Fibroblast of upper back skin (primary cell): ENCODE measurements at regions not wholly inside any gene's neighbourhood (a gene's known extent, or its start where the extent isn't known, plus 50 kb on each side); places are given as distances from the start of the nearest gene placed in this dataset.
"Not testable (repeated sequence)": the region's sequence is repeated elsewhere in the genome, so short reads cannot be mapped to it uniquely, and the experiment has no call there.

ENCODE experiments used
- DNase-seq: peaks from one replicate; pipeline ENCODE4 v3.0.0-alpha.2; 2013

DNA sequence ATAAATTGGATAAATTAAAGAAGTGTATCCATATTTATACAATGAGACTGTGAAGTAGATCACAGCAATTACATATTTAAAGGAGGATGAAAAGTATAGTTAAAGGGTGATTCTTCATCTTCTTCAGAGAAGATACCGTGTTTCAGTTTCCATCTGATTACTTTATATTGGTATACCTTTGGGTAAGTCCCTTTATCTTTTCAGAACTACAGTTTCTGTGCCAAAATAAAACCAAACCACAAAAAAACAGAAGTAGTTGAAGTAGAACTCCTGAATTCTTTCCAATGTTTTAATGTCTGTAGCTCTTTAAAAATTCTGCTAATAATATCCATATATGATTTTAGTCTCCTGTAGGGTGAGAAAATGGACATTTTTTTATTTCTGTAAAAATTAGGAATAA is 231.2 kb upstream of the LINC00305 start:
- DNase-seq, result no peak

DNA sequence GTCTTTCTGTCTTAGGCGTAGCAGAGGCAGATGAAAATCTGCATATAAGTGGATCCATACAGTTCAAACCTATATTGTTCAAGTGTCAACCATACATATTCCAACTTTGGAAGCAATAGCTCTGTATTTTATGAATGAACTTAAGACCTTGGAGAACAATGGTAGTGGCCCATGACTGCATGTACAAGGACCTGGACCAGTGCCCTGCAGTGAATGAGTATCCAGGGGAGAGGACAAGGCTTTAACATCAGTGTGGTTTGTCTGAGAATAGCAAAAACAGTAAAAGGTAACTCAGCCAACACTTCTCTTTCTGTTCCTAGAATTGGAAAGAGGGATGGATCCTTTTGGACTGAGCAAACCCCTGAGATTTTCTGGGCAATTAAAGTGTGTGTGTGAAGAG is 230.8 kb upstream of the LINC00305 start:
- no peak for DNase-seq

DNA sequence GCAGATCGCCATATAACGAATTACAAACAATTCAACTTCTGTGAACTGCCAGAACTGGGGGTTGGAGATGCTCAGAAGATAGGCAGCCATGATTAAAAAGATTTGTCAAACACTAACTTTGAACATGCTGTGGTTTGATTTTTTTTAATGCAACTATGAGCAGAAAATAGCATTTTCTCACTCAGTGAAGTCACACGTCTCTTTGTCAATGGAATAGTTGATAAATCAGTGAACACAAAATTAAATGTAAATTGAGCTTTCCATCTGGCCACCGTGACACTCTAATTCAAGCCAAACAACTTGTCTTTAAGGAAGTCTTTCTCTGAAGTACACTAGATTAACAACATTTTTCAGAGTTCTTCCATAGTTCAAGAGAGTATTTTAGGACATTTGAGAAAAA is 228.6 kb upstream of the LINC00305 start:
- no peak for DNase-seq

DNA sequence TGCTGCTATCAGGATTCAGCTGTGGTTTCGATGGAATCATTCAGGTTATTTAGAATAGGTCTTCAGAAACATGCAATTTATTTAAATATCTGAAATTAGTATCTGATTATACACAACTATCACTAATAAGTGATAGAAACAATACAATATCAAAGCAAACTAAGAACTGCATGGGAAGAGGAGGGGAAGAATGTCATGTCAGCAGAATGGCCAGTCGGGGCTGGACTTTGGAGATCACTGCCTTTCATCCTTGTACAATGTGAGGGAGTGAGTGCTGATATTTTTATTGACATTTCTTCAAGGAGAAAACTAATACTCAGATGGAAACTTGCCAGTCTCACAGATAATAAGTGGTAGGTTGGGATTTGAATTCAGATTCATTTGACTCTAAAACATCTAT is 224.0 kb upstream of the LINC00305 start:
- DNase-seq, result no peak

DNA sequence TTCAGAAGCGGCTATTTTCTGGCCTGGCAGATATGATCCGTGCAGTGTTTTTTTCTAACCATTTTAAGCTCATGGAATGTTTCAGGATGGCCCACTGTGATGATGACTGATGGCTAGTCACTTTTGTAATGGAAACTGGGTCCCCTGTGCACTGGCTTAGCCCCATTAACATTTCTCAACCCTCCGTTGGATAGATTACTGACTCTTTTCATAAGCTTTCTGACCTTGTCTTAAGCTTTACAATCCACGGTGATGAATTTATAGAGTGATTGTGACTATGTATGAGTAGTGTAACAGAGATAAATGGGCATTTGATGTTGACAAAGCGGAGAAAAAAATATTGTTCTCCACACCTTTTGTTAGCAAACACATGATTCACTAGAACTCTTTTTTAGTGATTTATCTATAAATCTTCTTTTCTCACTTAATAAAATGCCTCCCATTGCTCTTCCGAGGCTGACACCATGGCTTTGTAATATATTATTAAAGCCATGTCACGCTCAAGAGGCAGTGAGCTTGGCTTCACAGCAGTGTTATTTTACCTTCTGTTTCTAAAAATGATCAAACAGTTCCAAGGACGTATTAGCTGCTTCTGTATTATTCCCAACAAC is 221.0 kb upstream of the LINC00305 start:
- not testable (repeated sequence) for DNase-seq

DNA sequence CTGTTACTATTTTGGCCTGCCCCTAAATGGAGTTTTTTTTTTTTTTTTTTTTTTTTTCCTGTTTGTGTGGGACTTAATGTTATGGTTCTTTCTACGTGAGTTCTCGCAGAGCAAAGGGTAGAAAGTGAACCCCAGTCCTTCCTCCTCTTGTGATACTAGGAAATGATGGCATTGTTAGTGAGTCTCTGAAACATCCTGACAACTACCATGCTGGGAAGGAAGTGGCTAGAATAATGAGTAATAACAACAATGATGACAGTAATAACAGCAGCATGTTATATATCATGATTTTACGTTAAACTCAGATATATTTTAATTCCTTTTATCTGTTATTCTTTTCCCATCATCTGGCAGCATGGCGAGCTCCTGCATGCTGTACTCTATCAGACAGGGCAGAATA is 216.2 kb upstream of the LINC00305 start:
- no peak for DNase-seq

DNA sequence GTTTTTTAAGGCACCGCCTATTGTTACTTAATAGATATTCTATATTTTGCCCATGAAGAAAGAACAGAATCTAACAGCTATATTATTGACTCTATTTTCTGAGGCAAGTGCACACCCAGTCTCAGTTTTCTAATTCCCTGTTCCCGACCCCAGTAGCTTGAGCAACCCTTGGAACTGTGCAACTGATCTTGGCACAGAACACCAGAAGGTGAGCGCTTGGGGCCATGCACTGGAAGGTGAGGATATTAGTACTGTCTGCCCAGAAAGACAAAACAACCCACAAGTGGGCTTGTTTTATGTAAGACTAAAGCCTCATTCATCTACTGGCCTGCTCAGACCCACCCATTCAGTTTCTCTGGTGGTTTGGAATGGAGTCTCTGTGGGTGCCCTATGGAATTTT is 188.8 kb upstream of the LINC00305 start:
- DNase-seq, result no peak

DNA sequence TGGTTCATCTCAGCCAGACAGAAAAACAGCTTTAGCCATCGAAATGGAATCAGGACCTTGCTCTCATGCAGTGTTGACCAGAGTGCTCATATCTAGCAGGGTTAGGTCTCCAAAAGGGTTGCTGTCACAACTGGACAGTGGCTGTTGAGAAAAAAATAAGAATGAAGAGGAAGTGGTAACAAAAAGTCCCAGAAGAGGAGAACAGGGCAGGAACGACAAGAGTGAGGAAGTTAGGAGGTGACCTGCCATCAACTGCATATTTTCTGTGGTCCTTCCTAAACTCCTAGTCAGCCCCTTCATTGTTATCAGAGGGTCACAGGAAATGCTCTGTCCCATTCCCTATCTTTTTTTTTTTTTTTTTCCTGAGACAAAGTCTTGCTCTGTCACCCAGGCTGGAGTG is 188.1 kb upstream of the LINC00305 start:
- no peak for DNase-seq

DNA sequence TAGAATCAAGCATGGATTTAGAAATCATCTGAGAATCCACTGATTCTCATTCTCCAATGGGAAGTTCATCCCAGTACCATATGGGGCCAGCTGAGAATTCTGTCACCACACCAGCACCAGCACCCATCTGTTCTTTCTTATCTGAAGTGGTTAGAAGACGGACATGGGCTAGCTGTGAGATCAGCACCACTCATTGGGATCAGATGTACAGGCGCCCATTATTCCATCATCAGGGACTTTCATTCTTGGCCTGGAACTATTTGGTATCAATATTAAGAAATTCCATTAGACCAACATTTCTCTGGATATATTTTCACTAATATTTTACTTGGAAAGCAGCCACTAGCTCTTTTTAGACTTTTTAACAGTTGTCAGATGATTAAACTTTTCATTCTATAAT is 185.9 kb upstream of the LINC00305 start:
- DNase-seq, result peak; percentile 1

DNA sequence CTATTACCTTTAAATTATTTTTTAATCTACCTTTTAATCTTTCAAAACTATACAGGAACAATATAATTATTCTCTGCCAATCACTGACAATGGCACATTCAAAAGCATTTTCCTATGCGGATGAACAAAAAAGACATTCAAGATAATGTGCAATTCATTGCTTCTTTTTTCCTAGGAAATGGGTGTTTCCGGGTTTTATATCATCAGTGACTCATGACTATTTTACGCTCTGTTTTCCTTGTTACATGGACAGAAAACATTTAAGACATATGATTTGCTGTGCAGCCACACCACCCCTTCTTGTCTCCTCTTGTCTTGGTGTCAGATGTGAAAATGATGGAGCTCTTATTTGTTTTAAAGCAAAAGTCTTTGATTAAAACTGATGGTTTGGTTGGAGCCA is 184.7 kb upstream of the LINC00305 start:
- no peak for DNase-seq

DNA sequence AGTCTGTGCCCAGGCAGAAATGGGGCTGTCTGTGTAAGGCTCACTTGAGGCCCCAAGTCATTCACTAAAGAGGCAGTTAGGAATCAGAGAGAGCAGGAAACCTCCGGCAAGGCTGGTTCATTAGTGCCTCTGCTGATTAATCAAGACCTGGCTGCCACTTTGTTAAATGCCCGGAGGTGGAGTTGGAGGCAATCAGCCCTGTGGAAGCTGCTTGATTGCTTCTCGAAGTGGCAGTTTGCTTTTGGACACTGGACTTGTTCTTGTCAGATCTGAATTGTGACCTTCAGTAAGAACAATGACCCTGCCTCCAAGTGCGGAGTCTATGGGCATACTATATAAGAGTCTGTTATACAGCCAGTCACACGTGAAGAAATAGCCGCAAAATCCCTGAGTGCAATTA is 183.9 kb upstream of the LINC00305 start:
- no peak for DNase-seq

DNA sequence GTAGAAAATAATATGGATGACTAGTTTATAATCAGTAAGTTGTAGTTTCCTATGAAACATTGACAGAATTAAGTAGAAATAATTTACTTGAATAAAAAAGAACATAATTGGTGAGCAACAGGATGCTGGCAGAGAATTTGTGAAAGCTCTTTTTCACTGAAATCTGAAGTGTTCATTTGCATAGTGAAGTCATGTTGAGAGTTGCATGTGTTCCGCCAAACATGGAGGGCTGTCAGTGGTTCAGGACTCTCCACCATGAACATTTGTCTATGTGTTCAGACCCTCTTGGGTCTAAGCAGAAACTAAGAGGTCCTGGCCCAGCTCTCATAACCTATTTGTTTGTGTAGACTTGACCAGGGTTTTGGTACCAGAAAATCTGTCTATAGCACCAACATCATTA is 182.5 kb upstream of the LINC00305 start:
- no peak for DNase-seq

DNA sequence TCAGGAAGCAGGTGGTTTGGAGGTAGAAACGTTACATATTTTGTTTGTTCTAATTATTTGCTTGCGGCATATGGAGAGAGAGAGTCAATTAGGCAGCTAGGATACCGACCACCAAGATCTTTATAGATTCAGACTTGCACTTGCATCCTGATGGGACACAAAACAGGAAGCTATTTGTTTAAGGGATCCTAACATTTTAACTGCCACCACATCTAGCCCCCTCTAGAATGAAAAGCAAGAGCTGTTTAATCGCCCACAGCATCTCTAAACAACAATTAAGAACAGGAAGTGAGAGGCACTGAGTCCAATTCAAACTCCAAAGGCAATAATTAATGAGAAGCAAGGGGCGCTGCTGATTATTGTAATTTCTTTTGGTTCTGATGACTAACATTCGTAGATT is 182.0 kb upstream of the LINC00305 start:
- no peak for DNase-seq

DNA sequence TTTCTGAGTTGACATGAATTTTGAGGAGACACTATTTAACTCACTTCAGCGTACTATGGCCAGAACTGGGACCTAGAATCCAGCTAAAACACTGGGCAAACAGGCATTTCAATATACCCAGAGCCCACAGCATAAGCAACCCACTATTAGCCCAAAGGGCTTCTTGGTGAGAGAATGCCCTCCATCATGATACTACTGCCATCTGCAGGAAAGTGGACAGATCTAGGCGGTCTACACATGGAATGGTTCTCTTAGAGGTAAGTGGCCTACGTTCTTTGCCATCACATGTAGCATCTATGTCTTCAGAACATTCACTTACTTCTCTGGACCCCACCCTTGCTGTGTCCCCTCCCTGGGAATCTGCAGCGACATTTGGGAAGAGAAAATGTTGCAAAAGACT is 181.3 kb upstream of the LINC00305 start:
- no peak for DNase-seq

DNA sequence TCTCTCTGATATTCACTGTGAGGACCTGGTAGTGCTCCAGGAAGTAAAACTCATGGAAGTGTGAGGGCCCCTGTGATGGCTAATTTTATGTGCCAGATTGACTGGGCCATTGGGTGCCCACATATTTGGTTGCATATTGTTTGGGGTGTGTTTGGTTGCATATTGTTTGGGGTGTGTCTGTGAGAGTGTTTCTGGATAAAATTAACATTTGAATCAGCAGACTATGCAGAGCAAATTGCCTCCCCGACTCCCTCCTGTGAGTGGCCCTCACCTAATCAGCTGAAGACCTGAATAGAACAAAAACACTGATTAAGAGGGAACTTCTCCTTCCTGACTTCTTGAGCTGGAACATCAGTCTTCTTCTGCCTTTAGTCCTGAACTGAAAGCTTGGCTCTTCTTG is 173.3 kb upstream of the LINC00305 start:
- DNase-seq, result no peak

DNA sequence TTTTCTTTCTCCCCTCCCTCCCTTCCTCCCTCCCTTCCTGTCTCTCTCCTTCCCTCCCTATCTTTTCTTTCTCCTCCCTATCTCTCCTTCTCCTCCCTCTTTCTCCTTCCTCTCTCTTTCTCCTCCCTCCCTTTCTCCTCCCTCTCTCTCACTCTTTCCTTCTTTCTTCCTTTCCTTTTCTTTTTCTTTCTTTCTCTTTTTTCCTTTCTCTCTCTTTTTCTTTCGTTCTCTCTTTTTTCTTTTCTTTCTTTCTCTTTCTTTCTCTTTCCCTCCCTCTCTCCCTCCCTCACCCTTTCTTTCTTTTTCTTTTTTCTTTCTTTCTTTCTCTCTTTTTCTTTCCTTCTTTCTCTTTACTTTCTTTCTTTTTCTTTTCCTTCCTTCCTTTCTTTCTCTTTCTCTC is 169.7 kb upstream of the LINC00305 start:
- no peak for DNase-seq

DNA sequence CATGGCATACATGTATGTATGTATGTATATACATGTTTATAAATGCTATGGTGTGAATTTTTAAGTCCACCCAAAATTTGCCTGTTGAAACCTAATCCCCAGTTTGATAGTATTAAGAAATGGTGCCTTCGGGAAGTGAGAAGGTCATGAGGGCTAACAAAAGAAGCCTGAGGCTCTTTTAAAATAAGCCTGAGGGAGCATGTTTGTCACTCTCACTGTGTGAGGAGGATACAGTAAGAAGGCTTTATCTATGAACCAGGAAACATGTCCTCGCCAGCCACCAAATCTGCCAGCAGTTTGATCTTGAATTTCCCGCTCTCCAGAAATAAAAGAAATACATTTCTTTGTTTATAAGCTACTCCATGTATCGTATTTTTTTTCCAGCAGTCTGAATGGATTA is 163.0 kb upstream of the LINC00305 start:
- DNase-seq, result no peak

DNA sequence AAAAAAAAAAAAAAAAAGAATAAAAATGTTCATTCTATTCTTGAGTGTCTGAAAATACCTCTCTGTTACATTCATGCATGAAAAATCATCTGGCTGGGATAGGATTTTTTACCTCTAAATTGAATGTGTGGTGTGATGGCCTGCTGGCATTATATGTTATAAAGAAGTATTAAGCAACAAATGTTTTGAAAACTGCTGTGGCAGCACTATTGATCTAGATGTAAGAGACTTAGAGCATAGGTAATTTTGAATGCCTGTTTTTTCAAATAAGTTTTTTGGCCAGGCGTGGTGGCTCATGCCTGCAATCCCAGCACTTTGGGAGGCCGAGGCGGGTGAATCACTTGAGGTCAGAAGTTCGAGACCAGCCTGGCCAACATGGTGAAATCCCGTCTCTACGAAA is 147.0 kb upstream of the LINC00305 start:
- no peak for DNase-seq

DNA sequence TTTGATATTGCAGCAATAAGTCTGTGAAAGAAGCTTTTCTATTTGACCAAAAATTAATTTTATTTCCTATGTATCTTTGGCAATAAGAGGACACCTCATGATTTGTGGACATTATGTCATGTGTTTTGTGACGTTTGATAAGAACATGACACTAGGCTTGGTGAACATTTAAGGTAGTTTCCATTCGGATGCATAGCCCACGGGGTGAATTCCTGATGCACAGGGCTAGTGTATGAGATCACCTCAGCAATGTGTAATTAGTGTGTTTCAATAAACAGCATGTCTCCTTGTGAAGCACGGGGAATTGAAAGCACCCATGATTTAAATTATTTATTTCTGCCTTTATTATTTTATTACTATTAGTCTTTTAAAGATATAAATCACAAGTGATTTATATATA is 146.1 kb upstream of the LINC00305 start:
- DNase-seq, result no peak

DNA sequence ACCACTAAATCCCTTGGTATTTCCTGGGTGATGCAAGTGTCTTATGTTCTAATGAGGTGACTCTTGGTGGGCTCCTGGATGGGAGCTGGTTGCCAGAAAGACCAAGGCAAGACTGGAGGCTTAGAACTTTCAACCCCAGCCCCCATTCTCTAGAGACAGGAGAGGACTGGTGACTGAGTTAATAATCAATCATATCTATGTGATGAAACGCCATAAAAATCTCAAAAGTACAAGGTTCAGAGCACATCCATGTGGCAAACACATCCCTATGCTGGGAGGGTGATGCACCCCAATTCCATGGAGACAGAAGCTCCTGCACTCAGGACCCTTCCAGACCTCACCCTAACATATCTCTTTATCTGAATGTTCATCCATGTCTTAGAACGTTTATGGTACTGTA is 139.5 kb upstream of the LINC00305 start:
- no peak for DNase-seq

DNA sequence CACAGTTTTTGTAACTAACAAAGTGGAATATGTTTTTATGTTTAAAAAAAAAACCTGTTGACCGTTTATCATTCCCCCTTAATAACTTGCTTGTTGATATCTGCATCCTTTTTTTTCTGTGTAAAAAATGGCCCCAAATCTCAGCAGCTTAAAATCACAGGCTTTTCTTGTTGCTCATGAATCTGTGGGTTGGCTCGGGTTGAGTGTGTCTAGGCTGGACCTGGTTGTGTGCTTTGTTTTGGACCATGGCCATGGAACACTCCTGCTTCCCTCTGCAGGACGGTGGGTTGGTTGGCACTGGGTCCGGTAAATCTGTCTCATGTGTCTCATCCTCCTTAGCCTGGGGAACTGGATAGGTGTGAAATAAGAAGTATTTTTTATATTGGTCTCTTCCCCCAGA is 139.0 kb upstream of the LINC00305 start:
- DNase-seq, result no peak

DNA sequence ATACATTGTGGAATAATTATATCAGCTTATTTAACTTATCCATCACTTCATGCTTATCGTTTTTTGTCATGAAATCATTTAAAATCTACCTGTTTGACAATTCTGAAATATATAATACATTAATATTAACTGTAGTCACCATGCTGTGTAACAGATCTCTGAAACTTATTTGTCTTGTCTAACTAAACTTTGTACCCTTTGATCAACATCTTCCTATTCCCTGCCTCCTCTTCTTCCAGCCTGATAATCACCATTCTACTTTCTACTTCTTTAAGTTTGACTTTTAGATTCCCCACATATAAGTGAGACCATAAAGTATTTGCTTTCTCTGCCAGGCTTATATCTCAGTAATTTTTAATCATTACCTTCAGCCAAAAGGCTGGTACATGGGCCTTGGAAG is 134.2 kb upstream of the LINC00305 start:
- DNase-seq, result no peak

DNA sequence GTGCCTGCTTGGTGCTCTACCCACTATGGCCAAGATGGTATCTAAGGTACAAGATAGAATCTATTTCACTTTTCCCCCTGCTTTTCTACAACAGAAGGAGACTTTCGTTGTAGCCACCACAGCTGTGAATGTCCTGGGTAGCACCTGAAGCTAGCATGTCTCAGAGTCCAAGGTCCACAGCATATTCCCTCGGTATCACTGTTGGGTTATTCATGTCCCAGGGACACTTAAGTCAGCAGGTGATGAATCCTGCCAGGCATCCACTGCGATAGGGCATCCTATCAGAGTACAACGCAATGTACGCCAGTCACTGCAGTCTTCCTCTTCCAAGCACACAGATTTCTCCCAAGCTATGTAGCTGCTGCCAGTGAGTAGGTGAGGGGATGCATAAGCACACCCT is 129.1 kb upstream of the LINC00305 start:
- DNase-seq, result no peak

DNA sequence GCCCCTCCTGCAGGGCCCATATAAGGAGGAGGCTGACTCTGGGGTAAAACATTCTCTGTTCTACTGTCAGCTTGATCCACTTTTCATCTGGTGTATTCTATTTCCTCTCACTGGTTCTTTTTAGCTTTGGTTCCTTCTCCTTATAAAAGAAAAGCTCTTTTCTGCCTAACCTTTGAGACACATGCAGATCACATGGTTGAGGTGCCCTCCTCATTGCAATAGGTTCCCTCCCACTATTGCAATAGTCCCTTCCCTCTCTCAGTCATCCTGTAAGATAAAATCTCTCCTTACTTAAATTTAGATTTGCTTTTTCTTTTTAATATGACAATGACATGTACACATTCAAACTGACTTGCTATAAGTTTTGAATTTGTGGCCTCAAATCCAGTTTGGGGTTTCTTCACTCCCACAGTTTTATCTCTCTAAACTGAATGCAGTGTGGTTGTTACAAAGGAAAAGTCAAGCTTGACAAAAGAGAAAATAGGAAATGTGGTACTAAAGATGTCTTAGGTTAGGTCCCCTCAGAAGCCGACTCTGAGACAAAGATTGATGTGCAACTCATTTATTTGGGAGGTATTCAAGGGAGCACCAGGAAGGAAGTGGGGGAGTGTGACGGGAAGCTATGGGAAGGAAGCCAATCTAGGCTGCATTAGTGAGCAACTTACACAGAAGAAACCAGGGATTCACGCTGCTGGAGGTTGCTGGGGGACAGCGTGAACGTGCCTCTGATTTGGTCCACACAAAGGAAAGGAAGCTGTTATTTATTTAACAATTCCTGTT is 127.6 kb upstream of the LINC00305 start:
- no peak for DNase-seq
